Uterus (tissue), 3 donors: ENCODE measurements at regions not wholly inside any gene's neighbourhood (a gene's known extent, or its start where the extent isn't known, plus 50 kb on each side); places are given as distances from the start of the nearest gene placed in this dataset.

Experiments used
- DNase-seq, 2 donors: peaks; one replicate each; pipeline ENCODE4 v3.0.0-alpha.2; 2019 to 2020
- H3K27ac ChIP-seq, 2 donors: fragments of 200-600 bp; sonication (generic); 1 replicate in 1 of 2; 2 replicates in 1 of 2; pipeline ENCODE4 v1.5.1; 2016 to 2018
- H3K27me3 ChIP-seq, 2 donors: fragments of 200-600 bp; sonication (generic); one replicate each; pipeline ENCODE4 v1.5.1; 2018 to 2019; ENCODE audit warnings: control low read depth in 1 of 2
- H3K36me3 ChIP-seq, 2 donors: fragments of 200-600 bp; sonication (generic); one replicate each; pipeline ENCODE4 v1.5.1; 2019; ENCODE audit warnings: control low read depth in 1 of 2
- H3K4me1 ChIP-seq, 2 donors: fragments of 200-600 bp; sonication (generic); one replicate each; pipeline ENCODE4 v1.5.1; 2018 to 2019; ENCODE audit warnings: control low read depth in 1 of 2
- H3K4me3 ChIP-seq, 2 donors: fragments of 200-600 bp; sonication (generic); 1 replicate in 1 of 2; 2 replicates in 1 of 2; pipeline ENCODE4 v1.5.1; 2018 to 2019; ENCODE audit warnings: mild to moderate bottlenecking in 1 of 2
- H3K9me3 ChIP-seq, 2 donors: fragments of 200-600 bp; sonication (generic); one replicate each; pipeline ENCODE4 v1.5.1; 2019; ENCODE audit warnings: control low read depth in 1 of 2
- POLR2A ChIP-seq, 2 donors: fragments of 450-650 bp; IDR thresholded peaks; one replicate each; pipeline ENCODE4 v1.6.1; 2016; ENCODE audit warnings: antibody characterized with exemption in 2 of 2, mild to moderate bottlenecking in 1 of 2, moderate library complexity in 1 of 2
- intact Hi-C: fragments of 100-400 bp; cut with DNase I; formaldehyde crosslinking; loops from one replicate; pipeline ENCODE4 v1.15.1; 2023; ENCODE audit warnings: low total_unique reads
- TF ChIP-seq, protein P1 (sequence below), 4 experiments: fragments of 200-600 bp in 2 of 4; fragments of 450-650 bp in 2 of 4; sonication (generic) in 2 of 4; IDR thresholded peaks; one replicate each; pipeline ENCODE4 v1.5.1; 2016 to 2019; ENCODE audit warnings: antibody characterized with exemption in 4 of 4, mild to moderate bottlenecking in 2 of 4, moderate library complexity in 1 of 4
- donor health status: DM: yes; HTN: yes; CAD: no.

DNA sequence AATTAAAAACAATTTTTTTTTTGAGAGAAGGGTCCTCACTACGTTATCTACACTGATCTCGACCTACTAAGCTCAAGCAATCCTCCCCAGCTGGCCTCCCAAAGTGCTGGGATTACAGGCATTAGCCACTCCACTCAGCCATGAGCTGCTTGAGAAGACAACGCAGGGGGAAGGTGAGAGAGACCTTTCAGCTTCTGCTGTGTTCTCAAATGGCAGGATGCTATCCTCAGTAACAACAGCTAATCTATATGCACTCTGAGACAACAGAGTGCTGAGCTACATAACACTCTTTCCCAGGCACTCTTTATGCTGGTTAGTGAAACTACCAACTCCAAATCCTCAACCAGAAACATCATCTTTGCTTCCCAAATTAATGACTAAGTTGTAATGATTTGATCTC is 526.1 kb downstream of the CCER1 start:
- Histone ChIP-seq H3K9me3 (no peaks in the 10 kb centered on the region), H3K27ac (no peak overlapping the region), H3K36me3 (no peaks in the 10 kb centered on the region), H3K27me3 (no peaks in the 10 kb centered on the region), H3K4me3 (no peak overlapping the region), H3K4me1 (no peaks in the 10 kb centered on the region)
- TF ChIP-seq, protein P1, sequence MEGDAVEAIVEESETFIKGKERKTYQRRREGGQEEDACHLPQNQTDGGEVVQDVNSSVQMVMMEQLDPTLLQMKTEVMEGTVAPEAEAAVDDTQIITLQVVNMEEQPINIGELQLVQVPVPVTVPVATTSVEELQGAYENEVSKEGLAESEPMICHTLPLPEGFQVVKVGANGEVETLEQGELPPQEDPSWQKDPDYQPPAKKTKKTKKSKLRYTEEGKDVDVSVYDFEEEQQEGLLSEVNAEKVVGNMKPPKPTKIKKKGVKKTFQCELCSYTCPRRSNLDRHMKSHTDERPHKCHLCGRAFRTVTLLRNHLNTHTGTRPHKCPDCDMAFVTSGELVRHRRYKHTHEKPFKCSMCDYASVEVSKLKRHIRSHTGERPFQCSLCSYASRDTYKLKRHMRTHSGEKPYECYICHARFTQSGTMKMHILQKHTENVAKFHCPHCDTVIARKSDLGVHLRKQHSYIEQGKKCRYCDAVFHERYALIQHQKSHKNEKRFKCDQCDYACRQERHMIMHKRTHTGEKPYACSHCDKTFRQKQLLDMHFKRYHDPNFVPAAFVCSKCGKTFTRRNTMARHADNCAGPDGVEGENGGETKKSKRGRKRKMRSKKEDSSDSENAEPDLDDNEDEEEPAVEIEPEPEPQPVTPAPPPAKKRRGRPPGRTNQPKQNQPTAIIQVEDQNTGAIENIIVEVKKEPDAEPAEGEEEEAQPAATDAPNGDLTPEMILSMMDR (IDR thresholded peaks at IDR 0.05) = no peak
- no peak for TF ChIP-seq POLR2A (IDR thresholded peaks at IDR 0.05)
- intact Hi-C loops = no loop called here
- no peak for DNase-seq

DNA sequence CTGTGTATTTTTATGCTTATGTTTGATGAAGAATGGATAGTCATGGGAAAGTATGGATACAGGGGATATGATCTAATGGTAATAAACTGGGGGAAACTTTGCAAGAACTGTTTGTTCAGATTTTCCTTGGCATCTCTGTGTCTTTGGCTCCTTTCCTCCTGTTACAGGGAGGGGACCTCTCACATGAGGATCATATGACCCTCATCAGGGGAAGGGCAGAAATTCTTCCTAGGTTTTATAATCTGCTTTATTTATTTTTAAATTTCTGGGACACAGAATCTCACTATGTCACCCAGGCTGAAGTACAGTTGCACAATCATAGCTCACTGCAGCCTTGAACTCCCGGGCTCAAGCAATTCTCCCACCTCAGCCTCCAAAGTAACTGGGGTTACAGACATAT is 526.5 kb downstream of the CCER1 start:
- H3K27ac ChIP-seq = no peak overlapping the region
- H3K4me1 ChIP-seq = no peaks in the 10 kb centered on the region
- no peaks in the 10 kb centered on the region for H3K36me3 ChIP-seq
- no peak for DNase-seq
- H3K9me3 ChIP-seq = no peaks in the 10 kb centered on the region
- no peaks in the 10 kb centered on the region for H3K27me3 ChIP-seq
- no peak for TF ChIP-seq POLR2A (IDR thresholded peaks at IDR 0.05)
- TF ChIP-seq, protein P1 (IDR thresholded peaks at IDR 0.05) = no peak
- intact Hi-C loops = no loop called here
- no peak overlapping the region for H3K4me3 ChIP-seq

DNA sequence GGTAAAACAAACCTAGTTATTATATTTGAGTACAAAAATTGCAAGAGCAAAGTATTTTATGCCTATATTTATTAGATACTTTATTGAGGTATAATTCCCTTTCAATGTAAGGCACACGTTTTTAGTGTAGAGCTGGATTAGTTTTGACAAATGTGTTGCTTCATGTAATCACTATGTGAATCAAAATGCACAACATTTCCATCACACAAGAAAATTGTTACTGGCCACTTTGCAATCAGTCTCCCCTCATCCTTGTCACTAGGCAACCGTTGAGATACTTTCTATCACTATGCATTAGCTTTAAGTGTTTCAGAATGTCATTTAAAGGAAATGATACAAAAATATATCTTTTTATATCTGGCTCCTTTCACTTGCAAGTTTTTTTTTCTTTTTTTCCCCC is 531.0 kb downstream of the CCER1 start:
- TF ChIP-seq POLR2A (IDR thresholded peaks at IDR 0.05) = no peak
- TF ChIP-seq, protein P1 (IDR thresholded peaks at IDR 0.05) = no peak
- Histone ChIP-seq H3K27ac (no peak overlapping the region), H3K4me1 (no peaks in the 10 kb centered on the region), H3K27me3 (no peaks in the 10 kb centered on the region), H3K36me3 (no peaks in the 10 kb centered on the region), H3K9me3 (no peaks in the 10 kb centered on the region), H3K4me3 (no peak overlapping the region)
- no peak for DNase-seq
- intact Hi-C loops = no loop called here

DNA sequence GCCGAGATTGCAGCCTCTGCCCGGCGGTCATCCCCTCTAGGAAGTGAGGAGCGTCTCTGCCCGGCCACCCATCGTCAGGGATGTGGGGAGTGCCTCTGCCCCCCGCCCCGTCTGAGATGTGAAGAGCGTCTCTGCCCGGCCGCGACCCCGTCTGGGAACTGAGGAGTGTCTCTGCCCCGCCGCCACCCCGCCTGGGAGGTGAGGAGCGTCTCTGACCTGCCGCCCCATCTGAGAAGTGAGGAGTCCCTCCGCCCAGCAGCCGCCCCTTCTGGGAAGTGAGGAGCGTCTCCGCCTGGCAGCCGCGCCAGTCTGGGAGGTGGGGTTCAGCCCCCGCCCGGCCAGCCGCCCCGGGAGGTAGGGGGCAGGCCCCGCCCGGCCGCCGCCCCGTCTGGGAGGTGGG is 544.0 kb downstream of the CCER1 start:
- Histone ChIP-seq H3K27ac (no peak overlapping the region), H3K9me3 (no peaks in the 10 kb centered on the region), H3K36me3 (no peaks in the 10 kb centered on the region), H3K4me3 (no peak overlapping the region), H3K4me1 (no peaks in the 10 kb centered on the region), H3K27me3 (no peaks in the 10 kb centered on the region)
- DNase-seq = no peak
- intact Hi-C loops = no loop called here
- no peak for TF ChIP-seq POLR2A (IDR thresholded peaks at IDR 0.05)
- TF ChIP-seq, protein P1 (IDR thresholded peaks at IDR 0.05) = no peak

DNA sequence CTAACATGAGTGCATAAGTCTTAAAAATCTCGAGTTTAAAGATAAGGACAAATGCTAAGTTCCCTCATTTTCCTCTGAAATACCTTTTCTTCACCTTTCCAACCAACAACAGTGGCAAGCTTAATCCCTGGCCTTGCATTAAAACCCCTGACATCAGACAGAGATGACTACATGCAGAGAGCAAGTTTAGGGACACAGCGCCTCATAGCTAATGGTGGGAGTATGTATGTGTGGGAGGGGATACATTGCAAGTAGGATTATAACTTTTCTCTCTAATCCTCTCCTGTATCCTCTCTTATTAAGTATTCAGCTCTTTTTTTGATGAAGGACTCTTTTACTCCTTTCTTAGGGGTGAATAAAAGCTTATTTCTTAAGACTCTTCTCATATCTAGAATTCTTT is 547.1 kb downstream of the CCER1 start:
- Histone ChIP-seq H3K4me3 (no peak overlapping the region), H3K36me3 (no peaks in the 10 kb centered on the region), H3K9me3 (no peaks in the 10 kb centered on the region), H3K27me3 (no peaks in the 10 kb centered on the region), H3K4me1 (no peaks in the 10 kb centered on the region), H3K27ac (no peak overlapping the region)
- DNase-seq = no peak
- TF ChIP-seq, protein P1 (IDR thresholded peaks at IDR 0.05) = no peak
- no peak for TF ChIP-seq POLR2A (IDR thresholded peaks at IDR 0.05)
- intact Hi-C loops = no loop called here
